Esophagus mucosa (tissue), 1 donor: ENCODE measurements at regions not wholly inside any gene's neighbourhood (a gene's known extent, or its start where the extent isn't known, plus 50 kb on each side); places are given as distances from the start of the nearest gene placed in this dataset.

Experiments used
- ATAC-seq: fragments of 200-7000 bp; cut with Tn5 transposase; one replicate; pipeline ENCODE4 v1.9.1; 2020
- donor health status: DM: yes; HTN: yes; CAD: no.

GRCh38 chr5:93313672-93314071 is 267.3 kb downstream of the NR2F1-AS1 start:
- no peak for ATAC-seq

- no peak for ATAC-seq
These were observed 269.1 kb downstream of the NR2F1-AS1 start for GRCh38 chr5:93311881-93312280.

GRCh38 chr5:93307557-93307956 is 273.5 kb downstream of the NR2F1-AS1 start:
- no peak for ATAC-seq

GRCh38 chr5:93305984-93306383 is 275.0 kb downstream of the NR2F1-AS1 start:
- ATAC-seq = peak; percentile 38

- no peak for ATAC-seq
These were observed 276.4 kb downstream of the NR2F1-AS1 start for GRCh38 chr5:93304456-93305250.

- no peak for ATAC-seq
These were observed 277.7 kb downstream of the NR2F1-AS1 start for GRCh38 chr5:93303291-93303691.

- ATAC-seq = no peak
These were observed 278.3 kb downstream of the NR2F1-AS1 start for GRCh38 chr5:93302711-93303110.

- ATAC-seq = no peak
These were observed 280.1 kb downstream of the NR2F1-AS1 start for GRCh38 chr5:93300945-93301344.

GRCh38 chr5:93300309-93300923 is 280.6 kb downstream of the NR2F1-AS1 start:
- ATAC-seq = no peak

- ATAC-seq = no peak
These were observed 281.2 kb downstream of the NR2F1-AS1 start for GRCh38 chr5:93299681-93300308.

GRCh38 chr5:93297116-93297515 is 283.9 kb downstream of the NR2F1-AS1 start:
- ATAC-seq = no peak

GRCh38 chr5:93296338-93296737 is 284.7 kb downstream of the NR2F1-AS1 start:
- no peak for ATAC-seq

- ATAC-seq = no peak
These were observed 286.0 kb downstream of the NR2F1-AS1 start for GRCh38 chr5:93294996-93295395.

GRCh38 chr5:93294199-93294598 is 286.8 kb downstream of the NR2F1-AS1 start:
- ATAC-seq = no peak

- ATAC-seq = no peak
These were observed 291.1 kb downstream of the NR2F1-AS1 start for GRCh38 chr5:93289942-93290341.

GRCh38 chr5:93285461-93285860 is 295.6 kb downstream of the NR2F1-AS1 start:
- ATAC-seq = no peak

GRCh38 chr5:93281980-93282772 is 298.8 kb downstream of the NR2F1-AS1 start:
- no peak for ATAC-seq

- no peak for ATAC-seq
These were observed 300.5 kb downstream of the NR2F1-AS1 start for GRCh38 chr5:93280518-93280917.

- no peak for ATAC-seq
These were observed 301.6 kb downstream of the NR2F1-AS1 start for GRCh38 chr5:93279296-93279963.

GRCh38 chr5:93278896-93279295 is 302.1 kb downstream of the NR2F1-AS1 start:
- no peak for ATAC-seq

GRCh38 chr5:93277051-93277450 is 304.0 kb downstream of the NR2F1-AS1 start:
- no peak for ATAC-seq

GRCh38 chr5:93275376-93275775 is 305.6 kb downstream of the NR2F1-AS1 start:
- ATAC-seq = no peak
